ENCODE measurements at regions not wholly inside any gene's neighbourhood (a gene's known extent, or its start where the extent isn't known, plus 50 kb on each side); places are given as distances from the start of the nearest gene placed in this dataset.

DNA sequence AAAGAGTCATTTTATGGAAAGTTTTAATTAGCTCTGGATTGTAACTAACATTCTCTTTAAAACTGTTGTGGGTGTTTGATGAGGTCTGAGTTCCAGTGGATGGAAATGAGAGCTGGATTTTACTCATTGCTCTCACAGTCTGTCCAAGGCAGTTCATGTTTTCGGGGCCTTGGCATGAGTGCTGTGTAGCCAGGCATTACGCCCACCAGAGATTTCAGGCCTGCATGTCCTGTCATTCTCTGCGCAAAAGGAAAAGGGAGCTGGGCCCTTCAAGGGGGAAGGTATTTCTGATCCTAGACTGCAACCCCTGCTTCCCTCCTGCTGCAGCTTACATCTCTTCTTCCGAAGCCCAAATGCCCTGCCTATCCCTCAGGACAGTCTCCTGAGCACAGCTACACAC lies 499.6 kb upstream of the TRPC7 start:
- TF ChIP-seq, protein P1, sequence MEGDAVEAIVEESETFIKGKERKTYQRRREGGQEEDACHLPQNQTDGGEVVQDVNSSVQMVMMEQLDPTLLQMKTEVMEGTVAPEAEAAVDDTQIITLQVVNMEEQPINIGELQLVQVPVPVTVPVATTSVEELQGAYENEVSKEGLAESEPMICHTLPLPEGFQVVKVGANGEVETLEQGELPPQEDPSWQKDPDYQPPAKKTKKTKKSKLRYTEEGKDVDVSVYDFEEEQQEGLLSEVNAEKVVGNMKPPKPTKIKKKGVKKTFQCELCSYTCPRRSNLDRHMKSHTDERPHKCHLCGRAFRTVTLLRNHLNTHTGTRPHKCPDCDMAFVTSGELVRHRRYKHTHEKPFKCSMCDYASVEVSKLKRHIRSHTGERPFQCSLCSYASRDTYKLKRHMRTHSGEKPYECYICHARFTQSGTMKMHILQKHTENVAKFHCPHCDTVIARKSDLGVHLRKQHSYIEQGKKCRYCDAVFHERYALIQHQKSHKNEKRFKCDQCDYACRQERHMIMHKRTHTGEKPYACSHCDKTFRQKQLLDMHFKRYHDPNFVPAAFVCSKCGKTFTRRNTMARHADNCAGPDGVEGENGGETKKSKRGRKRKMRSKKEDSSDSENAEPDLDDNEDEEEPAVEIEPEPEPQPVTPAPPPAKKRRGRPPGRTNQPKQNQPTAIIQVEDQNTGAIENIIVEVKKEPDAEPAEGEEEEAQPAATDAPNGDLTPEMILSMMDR (IDR thresholded peaks at IDR 0.05) = no peak
- TF ChIP-seq EZH2 (IDR thresholded peaks at IDR 0.05) = no peak
- no peak for TF ChIP-seq EZH2phosphoT487 (IDR thresholded peaks at IDR 0.05)

Data from neural progenitor cell (in vitro differentiated cells).